Activated CD4-positive, alpha-beta T cell treated with anti-CD3 and anti-CD28 coated beads, Interleukin-2, Interleukin-6, amounts not matched to agents 100 ng/mL and 50 ng/mL, durations not matched to agents 16 hours and 8 hours (primary cell): ENCODE measurements at regions not wholly inside any gene's neighbourhood (a gene's known extent, or its start where the extent isn't known, plus 50 kb on each side); places are given as distances from the start of the nearest gene placed in this dataset.
A peak's percentile ranks its signal among the peaks of the same experiment; 100 is the strongest.
"Not testable (repeated sequence)": the region's sequence is repeated elsewhere in the genome, so short reads cannot be mapped to it uniquely, and the experiment has no call there.

ENCODE experiments used
- DNase-seq: peaks from one replicate; pipeline ENCODE4 v3.0.0-alpha.2; 2020

- DNase-seq, result no peak
These were observed 843.8 kb upstream of the SPRY2 start for GRCh38 chr13:81184556-81185265.

GRCh38 chr13:81172603-81173002 is 831.7 kb upstream of the SPRY2 start:
- no peak for DNase-seq

- DNase-seq, result peak; percentile 17
These were observed 830.2 kb upstream of the SPRY2 start for GRCh38 chr13:81171065-81171647.

GRCh38 chr13:81163823-81164222 is 822.9 kb upstream of the SPRY2 start:
- not testable (repeated sequence) for DNase-seq

- no peak for DNase-seq
These were observed 812.6 kb upstream of the SPRY2 start for GRCh38 chr13:81153478-81153877.

- no peak for DNase-seq
These were observed 807.9 kb upstream of the SPRY2 start for GRCh38 chr13:81148822-81149221.

GRCh38 chr13:81146576-81146975 is 805.6 kb upstream of the SPRY2 start:
- DNase-seq, result not testable (repeated sequence)

- no peak for DNase-seq
These were observed 801.5 kb upstream of the SPRY2 start for GRCh38 chr13:81142306-81142999.

GRCh38 chr13:81140675-81141074 is 799.7 kb upstream of the SPRY2 start:
- DNase-seq, result no peak

GRCh38 chr13:81139987-81140386 is 799.1 kb upstream of the SPRY2 start:
- no peak for DNase-seq

GRCh38 chr13:81138353-81138980 is 797.5 kb upstream of the SPRY2 start:
- DNase-seq, result no peak

GRCh38 chr13:81133066-81133465 is 792.1 kb upstream of the SPRY2 start:
- no peak for DNase-seq

GRCh38 chr13:81117416-81117815 is 776.5 kb upstream of the SPRY2 start:
- no peak for DNase-seq

GRCh38 chr13:81116461-81117282 is 775.7 kb upstream of the SPRY2 start:
- DNase-seq, result no peak

- DNase-seq, result no peak
These were observed 768.1 kb upstream of the SPRY2 start for GRCh38 chr13:81109026-81109425.

GRCh38 chr13:81106348-81106747 is 765.4 kb upstream of the SPRY2 start:
- no peak for DNase-seq

GRCh38 chr13:81104035-81104715 is 763.2 kb upstream of the SPRY2 start:
- no peak for DNase-seq

- DNase-seq, result not testable (repeated sequence)
These were observed 761.1 kb upstream of the SPRY2 start for GRCh38 chr13:81102066-81102465.

- no peak for DNase-seq
These were observed 748.6 kb upstream of the SPRY2 start for GRCh38 chr13:81089371-81090157.

- no peak for DNase-seq
These were observed 740.1 kb upstream of the SPRY2 start for GRCh38 chr13:81080911-81081454.

- DNase-seq, result no peak
These were observed 737.1 kb upstream of the SPRY2 start for GRCh38 chr13:81078048-81078447.
